HT1080 (cell line): ENCODE measurements at regions not wholly inside any gene's neighbourhood (a gene's known extent, or its start where the extent isn't known, plus 50 kb on each side); places are given as distances from the start of the nearest gene placed in this dataset. TPM values are rescaled to one million over a fixed set of nuclear protein-coding genes. Genes with fewer than 3 reads are reported as not detected.

Experiments
- DNase-seq: peaks from one replicate; pipeline ENCODE4 v3.0.0-alpha.2; 2015; ENCODE audit warnings: low read depth
- small RNA-seq: library from RNA; depleted of rRNA; stranded (forward); fragments of <200 nt; gene quantifications from one replicate; pipeline ENCODE3, GENCODE V24; 2014

- DNase-seq, result no peak
These were observed 53.8 kb upstream of the PAPPA start for GRCh38 chr9:116099821-116100220.

GRCh38 chr9:116100711-116101121 is 52.9 kb upstream of the PAPPA start:
- no peak for DNase-seq

GRCh38 chr9:116101516-116101915 is 52.1 kb upstream of the PAPPA start:
- DNase-seq, result peak; percentile 10

- no peak for DNase-seq
These were observed 51.0 kb upstream of the PAPPA start for GRCh38 chr9:116102596-116102995.

Small RNA genes in the stretch of these regions (small RNA-seq; reads per million reads assigned to genes)
- gene RF00004, result not detected
